ENCODE measurements at regions not wholly inside any gene's neighbourhood (a gene's known extent, or its start where the extent isn't known, plus 50 kb on each side); places are given as distances from the start of the nearest gene placed in this dataset.

GRCh38 chr2:150557020-150557600, 69.6 kb upstream of the RND3 start:
- no peak for DNase-seq (ENCODE audit: low spot score)
- no peak for FAIRE-seq

GRCh38 chr2:150555611-150556356, 68.3 kb upstream of the RND3 start:
- FAIRE-seq (no peak), DNase-seq (ENCODE audit: low spot score) (no peak)

- FAIRE-seq (no peak), DNase-seq (ENCODE audit: low spot score) (no peak)
Measured at GRCh38 chr2:150554046-150554445, 66.6 kb upstream of the RND3 start.

GRCh38 chr2:150552041-150552820, 64.8 kb upstream of the RND3 start:
- no peak for FAIRE-seq
- DNase-seq (ENCODE audit: low spot score): no peak

- no peak for FAIRE-seq
- no peak for DNase-seq (ENCODE audit: low spot score)
Measured at GRCh38 chr2:150549381-150549780, 61.9 kb upstream of the RND3 start.

- FAIRE-seq (no peak), DNase-seq (ENCODE audit: low spot score) (peak; percentile 18)
Measured at GRCh38 chr2:150548527-150548926, 61.1 kb upstream of the RND3 start.

GRCh38 chr2:150545916-150546315, 58.4 kb upstream of the RND3 start:
- FAIRE-seq (no peak), DNase-seq (ENCODE audit: low spot score) (no peak)

GRCh38 chr2:150544731-150545130, 57.3 kb upstream of the RND3 start:
- DNase-seq (ENCODE audit: low spot score) (no peak), FAIRE-seq (no peak)

GRCh38 chr2:150542692-150543091, 55.2 kb upstream of the RND3 start:
- DNase-seq (ENCODE audit: low spot score): no peak
- FAIRE-seq: no peak

GRCh38 chr2:150542172-150542571, 54.7 kb upstream of the RND3 start:
- FAIRE-seq: no peak
- DNase-seq (ENCODE audit: low spot score): no peak

GRCh38 chr2:150538651-150539201, 51.3 kb upstream of the RND3 start:
- DNase-seq (ENCODE audit: low spot score) (no peak), FAIRE-seq (no peak)

All from urothelium cell line (cell line).